Panc1 (cell line): ENCODE measurements at regions not wholly inside any gene's neighbourhood (a gene's known extent, or its start where the extent isn't known, plus 50 kb on each side); places are given as distances from the start of the nearest gene placed in this dataset.

ENCODE experiments used
- POLR2AphosphoS5 ChIP-seq: IDR thresholded peaks from 2 replicates; pipeline ENCODE4 v1.6.1; 2012; ENCODE audit warnings: mild to moderate bottlenecking, low read depth, low read length, moderate library complexity
- REST ChIP-seq, 2 experiments: IDR thresholded peaks; 2 replicates each; pipeline ENCODE4 v1.6.1; 2011 to 2012; ENCODE audit warnings: low read depth in 2 of 2, control low read depth in 1 of 2, low read length in 1 of 2, mild to moderate bottlenecking in 1 of 2, moderate library complexity in 1 of 2; ENCODE audit not compliant: insufficient read depth in 1 of 2
- TCF7L2 ChIP-seq: IDR thresholded peaks from 2 replicates; pipeline ENCODE4 v1.6.1; 2011; ENCODE audit warnings: mild to moderate bottlenecking, low read depth, low read length, inconsistent platforms
- TF ChIP-seq, protein P1 (sequence below): fragments of 450-650 bp; IDR thresholded peaks from 2 replicates; pipeline ENCODE4 v1.5.1; 2017; ENCODE audit warnings: mild to moderate bottlenecking

GRCh38 chr2:129604560-129604959, 374.9 kb upstream of the RAB6C start:
- TF ChIP-seq, protein P1, sequence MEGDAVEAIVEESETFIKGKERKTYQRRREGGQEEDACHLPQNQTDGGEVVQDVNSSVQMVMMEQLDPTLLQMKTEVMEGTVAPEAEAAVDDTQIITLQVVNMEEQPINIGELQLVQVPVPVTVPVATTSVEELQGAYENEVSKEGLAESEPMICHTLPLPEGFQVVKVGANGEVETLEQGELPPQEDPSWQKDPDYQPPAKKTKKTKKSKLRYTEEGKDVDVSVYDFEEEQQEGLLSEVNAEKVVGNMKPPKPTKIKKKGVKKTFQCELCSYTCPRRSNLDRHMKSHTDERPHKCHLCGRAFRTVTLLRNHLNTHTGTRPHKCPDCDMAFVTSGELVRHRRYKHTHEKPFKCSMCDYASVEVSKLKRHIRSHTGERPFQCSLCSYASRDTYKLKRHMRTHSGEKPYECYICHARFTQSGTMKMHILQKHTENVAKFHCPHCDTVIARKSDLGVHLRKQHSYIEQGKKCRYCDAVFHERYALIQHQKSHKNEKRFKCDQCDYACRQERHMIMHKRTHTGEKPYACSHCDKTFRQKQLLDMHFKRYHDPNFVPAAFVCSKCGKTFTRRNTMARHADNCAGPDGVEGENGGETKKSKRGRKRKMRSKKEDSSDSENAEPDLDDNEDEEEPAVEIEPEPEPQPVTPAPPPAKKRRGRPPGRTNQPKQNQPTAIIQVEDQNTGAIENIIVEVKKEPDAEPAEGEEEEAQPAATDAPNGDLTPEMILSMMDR, result no peak
- TF ChIP-seq REST (IDR thresholded peaks at IDR 0.05; ENCODE audit: insufficient read depth in 1 of 2, low read depth in 2 of 2, low read length in 1 of 2), result no peak
- TF ChIP-seq POLR2AphosphoS5, result no peak
- TF ChIP-seq TCF7L2, result no peak
